ENCODE measurements at regions not wholly inside any gene's neighbourhood (a gene's known extent, or its start where the extent isn't known, plus 50 kb on each side); places are given as distances from the start of the nearest gene placed in this dataset.
"Not testable (repeated sequence)": the region's sequence is repeated elsewhere in the genome, so short reads cannot be mapped to it uniquely, and the experiment has no call there.

GRCh38 chr6:163709693-163710092 is 295.2 kb downstream of the QKI start:
- intact Hi-C loops (cut with DNase I), result no loop called here
- ATAC-seq, result peak in 1 of 2 donors; percentile 55
- Histone ChIP-seq H3K9me3 (ENCODE audit: control insufficient read depth, low read length) (no peaks in the 10 kb centered on the region), H3K4me3 (ENCODE audit: low read length) (no peak overlapping the region), H3K27ac (ENCODE audit: low read length) (peak overlapping the region; percentile 85), H3K4me1 (ENCODE audit: control insufficient read depth, insufficient read depth, low read length) (peaks cover 32% of the 10 kb centered on the region), H3K27me3 (ENCODE audit: control insufficient read depth, insufficient read depth) (no peaks in the 10 kb centered on the region)
- WGBS, result 39% methylated on average over 3 of the region's 3 CpGs
- peak; percentile 42 to 62 (median 56) for DNase-seq

GRCh38 chr6:163709255-163709654 is 294.7 kb downstream of the QKI start:
- Histone ChIP-seq H3K4me3 (ENCODE audit: low read length) (no peak overlapping the region), H3K4me1 (ENCODE audit: control insufficient read depth, insufficient read depth, low read length) (peaks cover 32% of the 10 kb centered on the region), H3K9me3 (ENCODE audit: control insufficient read depth, low read length) (no peaks in the 10 kb centered on the region), H3K27me3 (ENCODE audit: control insufficient read depth, insufficient read depth) (no peaks in the 10 kb centered on the region), H3K27ac (ENCODE audit: low read length) (peak overlapping the region; percentile 29)
- ATAC-seq (no peak), DNase-seq (peak in 1 of 3 donors; percentile 56)
- intact Hi-C loops (cut with DNase I), result no loop called here
- 70% methylated on average over 6 of the region's 6 CpGs for WGBS

GRCh38 chr6:163708466-163708865 is 293.9 kb downstream of the QKI start:
- H3K9me3 ChIP-seq (ENCODE audit: control insufficient read depth, low read length), result no peaks in the 10 kb centered on the region
- H3K27ac ChIP-seq (ENCODE audit: low read length), result no peak overlapping the region
- intact Hi-C loops (cut with DNase I), result no loop called here
- DNase-seq (no peak), ATAC-seq (no peak)
- H3K4me3 ChIP-seq (ENCODE audit: low read length), result no peak overlapping the region
- H3K4me1 ChIP-seq (ENCODE audit: control insufficient read depth, insufficient read depth, low read length), result peaks cover 32% of the 10 kb centered on the region
- WGBS, result 85% methylated on average over 7 of the region's 7 CpGs
- H3K27me3 ChIP-seq (ENCODE audit: control insufficient read depth, insufficient read depth), result no peaks in the 10 kb centered on the region

- ATAC-seq (no peak), DNase-seq (peak in 1 of 3 donors; percentile 58)
- no peaks in the 10 kb centered on the region for H3K9me3 ChIP-seq (ENCODE audit: control insufficient read depth, low read length)
- H3K27ac ChIP-seq (ENCODE audit: low read length), result peak overlapping the region; percentile 48
- WGBS, result 47% methylated on average over 18 of the region's 18 CpGs
- no peak overlapping the region for H3K4me3 ChIP-seq (ENCODE audit: low read length)
- H3K27me3 ChIP-seq (ENCODE audit: control insufficient read depth, insufficient read depth), result no peaks in the 10 kb centered on the region
- H3K4me1 ChIP-seq (ENCODE audit: control insufficient read depth, insufficient read depth, low read length), result peaks cover 32% of the 10 kb centered on the region
- intact Hi-C loops (cut with DNase I), result no loop called here
Observed at GRCh38 chr6:163707387-163708355, 293.2 kb downstream of the QKI start.

- no peak overlapping the region for H3K27ac ChIP-seq (ENCODE audit: low read length)
- H3K4me3 ChIP-seq (ENCODE audit: low read length), result no peak overlapping the region
- DNase-seq (no peak), ATAC-seq (no peak)
- H3K4me1 ChIP-seq (ENCODE audit: control insufficient read depth, insufficient read depth, low read length), result peaks cover 26% of the 10 kb centered on the region
- WGBS, result 92% methylated on average over 6 of the region's 6 CpGs
- no peaks in the 10 kb centered on the region for H3K27me3 ChIP-seq (ENCODE audit: control insufficient read depth, insufficient read depth)
- no peaks in the 10 kb centered on the region for H3K9me3 ChIP-seq (ENCODE audit: control insufficient read depth, low read length)
- intact Hi-C loops (cut with DNase I), result no loop called here
Observed at GRCh38 chr6:163706500-163707087, 292.1 kb downstream of the QKI start.

GRCh38 chr6:163705923-163706322 is 291.4 kb downstream of the QKI start:
- Histone ChIP-seq H3K27me3 (ENCODE audit: control insufficient read depth, insufficient read depth) (no peaks in the 10 kb centered on the region), H3K4me3 (ENCODE audit: low read length) (no peak overlapping the region), H3K4me1 (ENCODE audit: control insufficient read depth, insufficient read depth, low read length) (peaks cover 25% of the 10 kb centered on the region), H3K27ac (ENCODE audit: low read length) (no peak overlapping the region), H3K9me3 (ENCODE audit: control insufficient read depth, low read length) (no peaks in the 10 kb centered on the region)
- DNase-seq (no peak), ATAC-seq (no peak)
- 86% methylated on average over 9 of the region's 9 CpGs for WGBS
- intact Hi-C loops (cut with DNase I), result no loop called here

- no peaks in the 10 kb centered on the region for H3K9me3 ChIP-seq (ENCODE audit: control insufficient read depth, low read length)
- H3K27me3 ChIP-seq (ENCODE audit: control insufficient read depth, insufficient read depth), result no peaks in the 10 kb centered on the region
- intact Hi-C loops (cut with DNase I), result no loop called here
- peaks cover 6% of the 10 kb centered on the region for H3K4me1 ChIP-seq (ENCODE audit: control insufficient read depth, insufficient read depth, low read length)
- H3K4me3 ChIP-seq (ENCODE audit: low read length), result no peak overlapping the region
- no peak for DNase-seq
- no peak overlapping the region for H3K27ac ChIP-seq (ENCODE audit: low read length)
- WGBS, result 97% methylated on average over 3 of the region's 3 CpGs
- no peak for ATAC-seq
Observed at GRCh38 chr6:163702736-163703135, 288.2 kb downstream of the QKI start.

- intact Hi-C loops (cut with DNase I), result no loop called here
- 49% methylated on average over 4 of the region's 4 CpGs for WGBS
- ATAC-seq, result no peak
Observed at GRCh38 chr6:163701762-163702161, 287.2 kb downstream of the QKI start.

GRCh38 chr6:163698086-163698485 is 283.6 kb downstream of the QKI start:
- WGBS, result 79% methylated on average over 3 of the region's 3 CpGs
- no peak for ATAC-seq
- DNase-seq, result no peak
- H3K27me3 ChIP-seq (ENCODE audit: control insufficient read depth, insufficient read depth), result no peaks in the 10 kb centered on the region
- intact Hi-C loops (cut with DNase I), result no loop called here
- H3K27ac ChIP-seq (ENCODE audit: low read length), result no peak overlapping the region
- no peak overlapping the region for H3K4me3 ChIP-seq (ENCODE audit: low read length)
- H3K9me3 ChIP-seq (ENCODE audit: control insufficient read depth, low read length), result no peaks in the 10 kb centered on the region
- H3K4me1 ChIP-seq (ENCODE audit: control insufficient read depth, insufficient read depth, low read length), result peaks cover 2% of the 10 kb centered on the region

More at GRCh38 chr6:163701762-163702161, 287.2 kb downstream of the QKI start:
- Histone ChIP-seq H3K9me3 (ENCODE audit: control insufficient read depth, low read length) (no peaks in the 10 kb centered on the region), H3K27me3 (ENCODE audit: control insufficient read depth, insufficient read depth) (no peaks in the 10 kb centered on the region), H3K27ac (ENCODE audit: low read length) (no peak overlapping the region), H3K4me3 (ENCODE audit: low read length) (no peak overlapping the region), H3K4me1 (ENCODE audit: control insufficient read depth, insufficient read depth, low read length) (peaks cover 2% of the 10 kb centered on the region)
- DNase-seq, result no peak

- H3K27ac ChIP-seq (ENCODE audit: low read length); H3K4me1 ChIP-seq (ENCODE audit: control insufficient read depth, insufficient read depth, low read length); intact Hi-C loops (cut with DNase I); H3K27me3 ChIP-seq (ENCODE audit: control insufficient read depth, insufficient read depth); ATAC-seq; H3K4me3 ChIP-seq (ENCODE audit: low read length); H3K9me3 ChIP-seq (ENCODE audit: control insufficient read depth, low read length): not testable (repeated sequence)
- 86% methylated on average over 4 of the region's 4 CpGs for WGBS
- peak in 1 of 3 donors; percentile 56 for DNase-seq
Observed at GRCh38 chr6:163696311-163696710, 281.8 kb downstream of the QKI start.

GRCh38 chr6:163695414-163695864 is 280.9 kb downstream of the QKI start:
- no peak overlapping the region for H3K4me3 ChIP-seq (ENCODE audit: low read length)
- ATAC-seq (no peak), DNase-seq (no peak)
- intact Hi-C loops (cut with DNase I), result no loop called here
- no peaks in the 10 kb centered on the region for H3K4me1 ChIP-seq (ENCODE audit: control insufficient read depth, insufficient read depth, low read length)
- H3K27me3 ChIP-seq (ENCODE audit: control insufficient read depth, insufficient read depth), result no peaks in the 10 kb centered on the region
- H3K9me3 ChIP-seq (ENCODE audit: control insufficient read depth, low read length), result no peaks in the 10 kb centered on the region
- H3K27ac ChIP-seq (ENCODE audit: low read length), result no peak overlapping the region
- WGBS, result 71% methylated on average over 8 of the region's 8 CpGs

Measured in right cardiac atrium (tissue), 5 donors.